NT2/D1 (cell line): ENCODE measurements at regions not wholly inside any gene's neighbourhood (a gene's known extent, or its start where the extent isn't known, plus 50 kb on each side); places are given as distances from the start of the nearest gene placed in this dataset.

ENCODE experiments used
- SUZ12 ChIP-seq: IDR thresholded peaks from 2 replicates; pipeline ENCODE4 v1.6.1; 2011; ENCODE audit not compliant: insufficient read length, insufficient read depth; ENCODE audit errors: extremely low read depth
- YY1 ChIP-seq: IDR thresholded peaks from 2 replicates; pipeline ENCODE4 v1.6.1; 2011; ENCODE audit not compliant: insufficient read length, insufficient read depth
- ZNF274 ChIP-seq: IDR thresholded peaks from 2 replicates; pipeline ENCODE4 v1.6.1; 2011; ENCODE audit warnings: mild to moderate bottlenecking, low read depth, low read length

DNA sequence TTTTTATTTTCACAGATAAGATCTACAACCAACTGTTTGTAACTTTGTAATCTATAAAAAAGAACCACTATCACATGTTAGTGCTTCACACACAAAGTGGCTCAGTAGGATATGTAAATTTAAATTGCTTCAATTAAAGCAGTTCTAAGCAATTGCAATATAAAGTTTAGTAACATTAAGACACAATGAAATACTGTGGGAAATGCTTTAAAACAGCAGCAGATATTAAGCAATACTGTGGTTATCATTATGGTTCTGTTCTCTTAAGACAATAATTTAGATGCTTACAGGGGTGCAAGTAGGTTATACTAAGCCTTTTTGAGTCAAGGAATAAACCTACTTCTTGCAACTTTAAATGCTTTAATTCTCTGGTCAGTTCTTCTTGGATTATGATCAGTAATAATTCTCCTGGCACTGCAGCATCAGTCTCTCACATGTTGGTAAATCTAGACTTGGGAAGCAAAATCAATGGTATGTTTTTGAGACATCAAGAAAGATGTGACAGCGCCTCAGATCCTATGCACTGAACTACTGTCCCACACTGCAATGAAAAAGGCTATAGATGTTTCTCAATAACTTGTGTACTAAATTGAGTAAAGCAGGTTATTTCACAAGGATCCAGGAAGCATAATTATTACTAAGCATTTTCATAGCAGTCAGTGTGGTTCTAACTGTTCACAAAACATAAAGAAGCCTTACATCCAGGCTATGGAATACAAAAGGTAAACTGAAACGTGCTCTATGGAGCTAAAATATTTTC is 338.7 kb upstream of the PDE4D start:
- no peak for TF ChIP-seq YY1
- no peak for TF ChIP-seq SUZ12
- no peak for TF ChIP-seq ZNF274
